GM20000 (cell line): ENCODE measurements at regions not wholly inside any gene's neighbourhood (a gene's known extent, or its start where the extent isn't known, plus 50 kb on each side); places are given as distances from the start of the nearest gene placed in this dataset.

Experiments used
- DNase-seq: peaks from one replicate; pipeline ENCODE4 v3.0.0; 2012; ENCODE audit warnings: low spot score
- CTCF ChIP-seq: IDR thresholded peaks from 2 replicates; pipeline ENCODE4 v1.5.1; 2012; ENCODE audit warnings: mild to moderate bottlenecking, control low read depth; ENCODE audit errors: extremely low read depth, missing control alignments

- TF ChIP-seq CTCF: no peak
- no peak for DNase-seq
Observed at GRCh38 chr12:34294671-34295365, 272.5 kb downstream of the ALG10 start.

- no peak for DNase-seq
- no peak for TF ChIP-seq CTCF
Observed at GRCh38 chr12:34295366-34296142, 273.3 kb downstream of the ALG10 start.

- DNase-seq: no peak
- no peak for TF ChIP-seq CTCF
Observed at GRCh38 chr12:34296143-34297041, 274.1 kb downstream of the ALG10 start.

GRCh38 chr12:34297126-34297789 is 275.0 kb downstream of the ALG10 start:
- DNase-seq: no peak
- no peak for TF ChIP-seq CTCF

GRCh38 chr12:34297790-34298164 is 275.5 kb downstream of the ALG10 start:
- DNase-seq: no peak
- no peak for TF ChIP-seq CTCF

GRCh38 chr12:34298176-34298970 is 276.1 kb downstream of the ALG10 start:
- no peak for TF ChIP-seq CTCF

More at GRCh38 chr12:34298176-34298970, 276.1 kb downstream of the ALG10 start:
- DNase-seq: no peak
